GM19025 (cell line): ENCODE measurements at regions not wholly inside any gene's neighbourhood (a gene's known extent, or its start where the extent isn't known, plus 50 kb on each side); places are given as distances from the start of the nearest gene placed in this dataset.

Experiments
- ATAC-seq: cut with Tn5 transposase; IDR thresholded peaks from one replicate; pipeline ENCODE4 v1.9.1; 2021; ENCODE audit warnings: mild to moderate bottlenecking, low read depth, moderate library complexity; ENCODE audit not compliant: unreplicated experiment

GRCh38 chr7:86975449-86975848, 84.0 kb downstream of the ELAPOR2 start:
- no peak for ATAC-seq

DNA sequence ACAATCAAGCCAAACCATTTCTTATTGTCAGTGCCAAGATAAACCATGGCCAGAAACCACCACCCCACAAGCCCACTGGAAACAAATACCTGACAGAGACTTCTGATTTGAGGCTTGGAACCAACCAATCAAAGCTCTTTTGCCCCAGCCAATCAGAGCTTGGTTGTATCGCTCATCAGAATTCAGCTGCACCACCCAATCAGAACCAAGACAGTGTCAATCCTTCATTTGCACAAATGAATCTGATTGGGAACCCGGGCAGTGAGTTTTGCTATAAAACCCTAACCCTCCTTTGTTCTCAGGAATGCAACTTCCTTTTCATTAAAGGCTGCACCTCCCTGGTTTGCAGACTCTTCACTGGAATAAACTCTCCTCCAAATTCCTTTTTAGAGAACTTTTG, 87.4 kb downstream of the ELAPOR2 start:
- ATAC-seq = no peak

GRCh38 chr7:86970986-86971385, 88.5 kb downstream of the ELAPOR2 start:
- no peak for ATAC-seq

GRCh38 chr7:86970547-86970946, 88.9 kb downstream of the ELAPOR2 start:
- no peak for ATAC-seq

DNA sequence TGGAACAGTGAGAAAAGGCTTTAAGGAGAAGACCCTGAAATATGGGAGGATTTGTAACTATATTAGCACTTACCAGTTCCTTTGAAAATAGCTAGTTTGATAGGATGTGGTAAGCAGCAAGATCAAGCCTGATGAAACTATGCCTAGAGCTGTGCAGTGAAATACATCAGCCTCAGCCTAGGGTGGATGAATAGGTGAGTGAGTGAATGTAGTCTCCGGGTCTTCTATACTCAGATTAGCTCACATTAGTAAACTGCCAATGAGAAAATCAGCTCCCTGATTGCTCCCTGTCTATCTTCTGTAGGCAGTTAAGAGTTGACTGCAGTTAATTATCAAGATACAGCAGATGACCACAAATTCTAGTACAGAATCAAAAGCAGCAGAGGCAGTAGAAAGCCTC, 89.6 kb downstream of the ELAPOR2 start:
- no peak for ATAC-seq

GRCh38 chr7:86968618-86969017, 90.8 kb downstream of the ELAPOR2 start:
- no peak for ATAC-seq

DNA sequence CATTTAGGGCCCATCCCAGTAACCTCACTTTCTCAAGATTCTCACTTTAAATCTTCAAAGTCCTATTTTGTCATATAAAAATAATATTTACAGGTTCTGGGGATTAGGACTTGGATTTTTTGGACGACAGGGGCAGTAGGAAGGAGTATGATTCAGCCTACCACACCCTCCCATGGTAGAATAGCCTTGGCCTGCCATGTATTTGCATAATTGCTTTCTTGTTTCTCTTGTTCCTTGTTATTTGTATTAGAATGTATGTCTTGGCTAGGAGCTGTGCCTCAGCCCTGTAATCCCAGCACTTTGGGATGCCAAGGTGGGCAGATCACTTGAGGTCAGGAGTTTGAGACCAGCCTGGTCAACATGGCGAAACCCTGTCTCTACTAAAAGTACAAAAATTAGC, 92.5 kb downstream of the ELAPOR2 start:
- no peak for ATAC-seq

- ATAC-seq = no peak
Observed at GRCh38 chr7:86965727-86966120, 93.7 kb downstream of the ELAPOR2 start.

- ATAC-seq = no peak
Observed at GRCh38 chr7:86964973-86965726, 94.3 kb downstream of the ELAPOR2 start.

GRCh38 chr7:86963599-86964230, 95.7 kb downstream of the ELAPOR2 start:
- peak; percentile 63 for ATAC-seq

DNA sequence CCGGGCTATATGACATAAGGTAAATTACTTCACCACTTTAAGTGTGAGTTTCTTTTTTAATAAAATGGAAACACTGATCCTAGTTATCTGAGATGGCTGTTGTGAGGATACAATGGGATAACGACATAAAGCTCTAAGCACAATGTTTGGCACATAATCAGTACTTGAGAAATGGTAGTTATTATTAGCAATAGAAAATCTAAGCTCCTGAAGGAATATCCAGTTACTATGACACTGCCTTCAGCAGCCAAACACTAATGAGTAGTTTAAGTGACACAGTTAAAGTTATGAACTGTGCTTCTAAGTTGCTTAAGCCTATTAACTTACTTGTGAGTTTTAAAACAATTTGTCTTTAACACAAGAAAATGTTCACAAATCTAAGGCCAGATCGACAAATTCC, 96.8 kb downstream of the ELAPOR2 start:
- no peak for ATAC-seq

- ATAC-seq = no peak
Observed at GRCh38 chr7:86961686-86962085, 97.8 kb downstream of the ELAPOR2 start.

GRCh38 chr7:86958380-86958779, 101.1 kb downstream of the ELAPOR2 start:
- no peak for ATAC-seq

GRCh38 chr7:86956567-86956966, 102.9 kb downstream of the ELAPOR2 start:
- ATAC-seq = no peak

DNA sequence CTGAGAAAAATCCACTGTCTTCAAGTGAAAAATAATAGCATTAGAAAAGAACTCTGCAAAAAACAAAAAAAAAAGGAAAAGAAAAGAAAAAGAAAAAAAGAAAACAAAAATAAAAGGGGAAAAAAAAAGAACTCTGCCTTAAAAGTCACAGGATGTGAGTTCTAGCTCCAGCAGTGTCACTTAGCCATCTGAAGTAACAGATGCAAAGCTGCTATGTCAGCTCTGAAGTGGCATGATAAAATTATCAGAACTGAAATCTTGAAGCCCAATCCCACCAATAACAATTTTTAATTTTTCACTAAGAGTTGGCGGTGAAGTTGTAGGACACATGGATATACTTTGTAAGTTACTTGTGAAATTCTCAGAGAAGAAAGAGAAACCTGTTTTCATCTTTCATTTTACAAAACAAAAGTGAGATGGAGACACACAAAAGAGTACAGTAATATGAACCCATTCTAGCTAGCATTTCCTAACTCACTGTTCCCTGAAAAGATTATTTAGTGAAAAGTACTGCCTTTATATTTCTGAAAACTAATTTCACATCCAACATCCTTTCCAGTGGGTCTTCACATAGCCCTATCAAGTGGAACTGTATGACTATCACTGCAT, 103.5 kb downstream of the ELAPOR2 start:
- ATAC-seq = peak; percentile 48

DNA sequence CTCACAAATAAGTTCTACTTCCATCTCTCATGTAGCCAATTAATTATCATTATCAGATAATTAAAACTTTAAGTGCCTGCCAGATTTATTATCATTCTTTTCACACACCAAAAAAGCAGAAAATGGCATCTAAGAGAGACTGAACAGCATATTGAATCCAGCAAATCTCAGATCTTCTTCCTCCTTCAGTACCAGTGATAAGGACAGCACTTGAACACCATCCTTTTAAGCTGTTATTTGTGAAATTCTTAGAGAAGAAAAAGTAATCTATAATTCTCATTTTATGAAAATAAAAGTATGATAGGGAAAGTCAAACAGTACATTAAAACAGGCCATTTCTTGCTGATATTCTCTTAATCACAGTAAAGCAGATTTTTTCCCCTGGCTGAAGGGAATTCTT, 104.5 kb downstream of the ELAPOR2 start:
- ATAC-seq = no peak

DNA sequence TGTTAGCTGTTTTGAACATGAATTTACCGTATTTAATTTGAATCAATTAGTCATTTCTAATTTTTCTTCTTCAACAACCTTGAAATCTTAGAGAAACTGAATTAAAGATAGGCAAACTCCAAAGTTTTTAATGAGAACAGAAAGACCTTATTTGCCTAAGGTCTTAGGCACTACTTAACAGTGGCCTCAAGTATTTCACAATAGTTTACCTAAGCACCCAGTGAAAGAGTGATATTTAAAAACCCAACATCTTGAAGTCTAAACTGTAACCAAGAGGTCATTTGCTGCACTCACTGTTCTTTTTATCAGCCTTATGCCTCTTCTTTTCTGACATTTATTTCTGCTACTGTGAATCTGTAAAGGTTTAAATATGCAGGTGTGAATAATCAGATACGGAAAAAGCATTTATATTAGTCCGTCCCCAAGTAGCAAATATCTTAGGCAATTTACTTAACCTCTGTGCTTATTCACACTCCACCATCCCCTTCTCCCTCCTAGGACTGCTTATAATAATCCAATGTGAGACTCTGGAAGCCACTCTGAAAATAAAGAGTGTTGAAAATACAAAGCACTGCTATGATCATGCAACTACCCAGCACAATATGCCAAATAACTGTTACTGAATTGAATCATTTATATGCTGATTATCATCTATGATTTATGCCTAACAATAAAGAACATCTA, 105.7 kb downstream of the ELAPOR2 start:
- no peak for ATAC-seq

DNA sequence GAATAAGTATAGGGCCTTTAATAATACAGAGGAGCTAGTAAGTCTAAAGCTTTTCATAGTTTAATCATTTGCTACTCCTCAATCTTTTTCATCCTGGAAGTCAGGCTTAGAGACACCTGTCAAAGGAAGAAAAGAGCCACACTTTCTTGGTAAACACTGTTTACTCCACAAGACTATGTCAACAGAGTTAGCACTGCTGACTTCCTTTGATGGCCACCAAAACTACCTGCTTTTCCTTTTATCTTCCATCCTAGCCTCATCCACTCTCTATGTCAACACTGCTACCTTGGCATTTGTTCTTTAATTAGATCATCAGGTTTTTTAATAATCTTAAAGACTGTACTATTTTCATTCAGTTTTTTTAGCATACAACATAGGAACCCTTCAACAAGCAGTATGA, 106.2 kb downstream of the ELAPOR2 start:
- ATAC-seq = no peak

- ATAC-seq = no peak
Observed at GRCh38 chr7:86951895-86952294, 107.6 kb downstream of the ELAPOR2 start.

- ATAC-seq = no peak
Observed at GRCh38 chr7:86950944-86951343, 108.5 kb downstream of the ELAPOR2 start.

GRCh38 chr7:86950360-86950759, 109.1 kb downstream of the ELAPOR2 start:
- ATAC-seq = no peak
